Smooth muscle cell (in vitro differentiated cells): ENCODE measurements at regions not wholly inside any gene's neighbourhood (a gene's known extent, or its start where the extent isn't known, plus 50 kb on each side); places are given as distances from the start of the nearest gene placed in this dataset.
"Not testable (repeated sequence)": the region's sequence is repeated elsewhere in the genome, so short reads cannot be mapped to it uniquely, and the experiment has no call there.

Experiments used
- DNase-seq: peaks from one replicate; lab custom pipeline; 2025; ENCODE audit not compliant: unreplicated experiment; lab: John Stamatoyannopoulos, UW
- H2AFZ ChIP-seq: fragments of 200-600 bp; sonication (generic); 2 replicates; pipeline ENCODE4 v1.6.0; 2016; ENCODE audit warnings: antibody characterized with exemption, low read depth, mild to moderate bottlenecking
- H3F3A ChIP-seq: fragments of 200-600 bp; sonication (generic); 2 replicates; pipeline ENCODE4 v1.6.0; 2017; ENCODE audit warnings: antibody characterized with exemption, low read depth
- H3K27ac ChIP-seq: fragments of 200-600 bp; sonication (generic); 2 replicates; pipeline ENCODE4 v1.5.1; 2016; ENCODE audit warnings: low read depth, mild to moderate bottlenecking
- H3K27me3 ChIP-seq: fragments of 200-600 bp; sonication (generic); 2 replicates; pipeline ENCODE4 v1.6.1; 2016; ENCODE audit warnings: low read depth, mild to moderate bottlenecking
- H3K36me3 ChIP-seq: fragments of 200-600 bp; sonication (generic); 2 replicates; pipeline ENCODE4 v1.5.1; 2016; ENCODE audit warnings: low read depth
- H3K4me1 ChIP-seq: fragments of 200-600 bp; sonication (generic); 2 replicates; pipeline ENCODE4 v1.5.1; 2016; ENCODE audit warnings: low read depth
- H3K4me2 ChIP-seq: fragments of 200-600 bp; sonication (generic); 2 replicates; pipeline ENCODE4 v1.6.0; 2016; ENCODE audit warnings: mild to moderate bottlenecking
- H3K4me3 ChIP-seq: fragments of 200-600 bp; sonication (generic); 2 replicates; pipeline ENCODE4 v1.5.1; 2016; ENCODE audit warnings: mild to moderate bottlenecking
- H3K79me2 ChIP-seq: fragments of 200-600 bp; sonication (generic); 2 replicates; pipeline ENCODE4 v1.6.0; 2016; ENCODE audit warnings: low read depth, mild to moderate bottlenecking
- H3K9ac ChIP-seq: fragments of 200-600 bp; sonication (generic); 2 replicates; pipeline ENCODE4 v1.6.0; 2016; ENCODE audit warnings: low read depth
- H3K9me3 ChIP-seq: fragments of 200-600 bp; sonication (generic); replicated peaks from 2 replicates; pipeline ENCODE4 v1.5.1; 2016; ENCODE audit warnings: low read depth
- H4K20me1 ChIP-seq: fragments of 200-600 bp; sonication (generic); 2 replicates; pipeline ENCODE4 v1.6.0; 2016; ENCODE audit warnings: low read depth
- CTCF ChIP-seq: fragments of 200-600 bp; sonication (generic); IDR thresholded peaks from 2 replicates; pipeline ENCODE4 v1.5.1; 2017; ENCODE audit warnings: borderline replicate concordance, mild to moderate bottlenecking, antibody characterized with exemption; ENCODE audit not compliant: insufficient read depth, poor library complexity, severe bottlenecking
- WGBS: methylation state at CpG from one replicate; pipeline ENCODE4 v1.1.7; 2016; ENCODE audit warnings: low lambda C conversion rate; 5-methylcytosine and 5-hydroxymethylcytosine counted together

GRCh38 chr6:6074190-6074589, 67.5 kb upstream of the NRN1 start:
- H3K27me3 ChIP-seq, result no peaks in the 10 kb centered on the region
- H3K4me1 ChIP-seq, result no peaks in the 10 kb centered on the region
- DNase-seq, result no peak
- no peaks in the 10 kb centered on the region for H3K9me3 ChIP-seq
- no peak overlapping the region for H2AFZ ChIP-seq
- H3K4me2 ChIP-seq, result no peak overlapping the region
- no peaks in the 10 kb centered on the region for H3K79me2 ChIP-seq
- no peaks in the 10 kb centered on the region for H3F3A ChIP-seq
- H3K36me3 ChIP-seq, result no peaks in the 10 kb centered on the region
- no peak for TF ChIP-seq CTCF
- H4K20me1 ChIP-seq, result no peaks in the 10 kb centered on the region
- H3K4me3 ChIP-seq, result no peak overlapping the region
- H3K27ac ChIP-seq, result no peak overlapping the region
- H3K9ac ChIP-seq, result no peak overlapping the region

- not testable (repeated sequence) for H3K4me2 ChIP-seq, H3K9me3 ChIP-seq, H3K9ac ChIP-seq, H3K27ac ChIP-seq, H3F3A ChIP-seq, H3K36me3 ChIP-seq, DNase-seq, H3K27me3 ChIP-seq, H4K20me1 ChIP-seq, H3K4me1 ChIP-seq, H3K4me3 ChIP-seq, H2AFZ ChIP-seq, H3K79me2 ChIP-seq
- 91% methylated on average over 5 of the region's 5 CpGs for WGBS
Measured at GRCh38 chr6:6068157-6068556, 61.4 kb upstream of the NRN1 start.

- Histone ChIP-seq H3K4me2 (no peak overlapping the region), H3K4me1 (no peaks in the 10 kb centered on the region), H3K9me3 (no peaks in the 10 kb centered on the region), H3K9ac (no peak overlapping the region), H3K27me3 (peaks cover 23% of the 10 kb centered on the region), H3K36me3 (no peaks in the 10 kb centered on the region), H3K27ac (no peak overlapping the region), H3F3A (no peaks in the 10 kb centered on the region), H2AFZ (no peak overlapping the region), H3K79me2 (no peaks in the 10 kb centered on the region), H3K4me3 (no peak overlapping the region), H4K20me1 (no peaks in the 10 kb centered on the region)
- 84% methylated on average over 25 of the region's 25 CpGs for WGBS
- DNase-seq, result no peak
- TF ChIP-seq CTCF, result no peak
Measured at GRCh38 chr6:6058054-6058444, 51.3 kb upstream of the NRN1 start.

GRCh38 chr6:6057442-6058053, 50.8 kb upstream of the NRN1 start:
- H3F3A ChIP-seq, result no peaks in the 10 kb centered on the region
- no peak overlapping the region for H2AFZ ChIP-seq
- no peaks in the 10 kb centered on the region for H3K4me1 ChIP-seq
- no peaks in the 10 kb centered on the region for H3K36me3 ChIP-seq
- no peak overlapping the region for H3K4me3 ChIP-seq
- H3K9me3 ChIP-seq, result no peaks in the 10 kb centered on the region
- no peak for DNase-seq
- no peaks in the 10 kb centered on the region for H3K79me2 ChIP-seq
- H3K4me2 ChIP-seq, result no peak overlapping the region
- no peaks in the 10 kb centered on the region for H4K20me1 ChIP-seq
- H3K9ac ChIP-seq, result no peak overlapping the region
- H3K27ac ChIP-seq, result no peak overlapping the region
- peak; percentile 61 for TF ChIP-seq CTCF
- 58% methylated on average over 9 of the region's 9 CpGs for WGBS
- H3K27me3 ChIP-seq, result peaks cover 23% of the 10 kb centered on the region
